SIG-M5 treated with dmso at 0.1 percent for 504 hours (cell line): ENCODE measurements at regions not wholly inside any gene's neighbourhood (a gene's known extent, or its start where the extent isn't known, plus 50 kb on each side); places are given as distances from the start of the nearest gene placed in this dataset.
"Not testable (repeated sequence)": the region's sequence is repeated elsewhere in the genome, so short reads cannot be mapped to it uniquely, and the experiment has no call there.

ENCODE experiments used
- DNase-seq: peaks from one replicate; lab custom pipeline; 2025; ENCODE audit not compliant: unreplicated experiment; lab: John Stamatoyannopoulos, UW

DNA sequence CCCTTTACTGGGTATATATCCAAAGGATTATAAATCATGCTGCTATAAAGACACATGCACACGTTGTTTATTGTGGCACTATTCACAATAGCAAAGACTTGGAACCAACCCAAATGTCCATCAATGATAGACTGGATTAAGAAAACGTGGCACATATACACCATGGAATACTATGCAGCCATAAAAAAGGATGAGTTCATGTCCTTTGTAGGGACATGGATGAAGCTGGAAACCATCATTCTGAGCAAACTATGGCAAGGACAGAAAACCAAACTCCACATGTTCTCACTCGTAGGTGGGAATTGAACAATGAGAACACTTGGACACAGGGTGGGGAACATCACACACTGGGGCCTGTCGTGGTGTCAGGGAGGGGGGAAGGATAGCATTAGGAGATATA lies 59.2 kb downstream of the CXorf49B start:
- not testable (repeated sequence) for DNase-seq

DNA sequence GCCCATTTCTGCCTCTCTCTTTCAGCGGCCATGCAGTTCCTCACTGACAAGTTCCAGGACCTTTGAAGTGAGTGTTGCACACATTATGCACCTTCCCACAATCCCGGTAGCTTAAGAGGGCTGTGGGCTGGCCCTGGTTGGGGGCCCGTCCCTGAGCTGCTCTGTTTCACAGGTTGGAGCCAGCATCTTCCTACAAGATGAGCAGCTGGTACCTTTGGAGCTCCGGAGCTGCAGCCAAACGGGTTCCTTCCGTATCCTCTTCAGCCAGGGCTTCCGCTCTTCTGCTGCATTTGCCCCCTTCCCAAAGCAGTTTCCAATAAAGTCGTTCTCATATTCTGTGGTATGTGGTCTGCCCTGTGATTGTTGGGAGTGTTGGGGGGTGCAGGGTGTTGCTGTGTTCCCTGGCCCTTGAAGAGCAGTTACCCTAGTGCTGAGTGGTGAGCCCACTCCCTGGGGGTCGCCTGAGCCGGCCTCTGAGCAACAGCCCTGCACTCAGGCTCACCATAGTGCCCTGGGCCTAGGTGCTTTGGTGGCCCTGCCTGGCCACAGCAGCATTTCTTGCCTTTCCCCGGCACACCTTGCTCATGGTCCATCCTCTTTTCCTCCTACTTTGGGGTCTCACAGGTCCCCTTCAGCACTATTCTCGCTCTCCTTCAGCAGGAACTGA lies 60.4 kb downstream of the CXorf49B start:
- no peak for DNase-seq

DNA sequence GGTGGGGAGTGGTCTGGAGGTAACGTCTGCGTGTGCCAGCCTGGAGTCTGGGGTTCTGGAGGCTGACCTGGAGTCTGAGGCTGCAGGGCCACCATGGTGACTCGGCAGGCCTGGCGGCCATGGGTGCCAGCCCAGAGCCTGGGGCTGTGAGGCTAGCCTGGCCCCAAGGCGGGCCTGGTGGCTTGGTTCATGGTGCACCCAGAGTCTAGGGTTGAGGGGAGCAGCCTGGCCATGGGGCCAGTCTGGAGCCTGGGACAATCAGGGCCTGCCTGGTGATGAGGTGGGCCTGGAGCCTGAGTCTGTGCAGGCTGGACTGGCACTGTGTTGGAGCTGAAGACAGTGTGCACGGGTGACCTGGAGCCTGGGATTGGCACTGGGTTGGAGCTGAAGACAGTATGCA lies 64.9 kb downstream of the CXorf49B start:
- no peak for DNase-seq

- DNase-seq = not testable (repeated sequence)
Observed at GRCh38 chrX:71838092-71838491, 72.6 kb upstream of the NHSL2 start.

DNA sequence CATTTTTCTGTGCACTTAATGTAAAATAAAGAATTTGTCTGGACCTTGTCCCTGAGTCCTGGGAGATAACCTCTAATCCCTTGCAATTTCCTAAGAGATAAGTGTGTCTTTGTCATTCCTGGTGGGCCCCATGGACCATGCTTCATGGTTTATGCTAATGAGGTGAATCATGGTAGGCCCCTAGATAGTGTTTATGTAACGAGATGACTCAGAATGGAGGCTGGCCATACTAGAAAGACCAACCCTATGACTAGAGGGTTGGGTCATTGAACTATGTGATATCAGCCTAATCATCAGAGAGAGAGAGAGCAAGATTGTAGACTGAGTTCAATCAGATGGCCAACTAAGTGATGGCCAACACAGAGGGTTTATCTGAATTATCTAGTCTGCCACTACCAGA lies 64.2 kb upstream of the NHSL2 start:
- no peak for DNase-seq

DNA sequence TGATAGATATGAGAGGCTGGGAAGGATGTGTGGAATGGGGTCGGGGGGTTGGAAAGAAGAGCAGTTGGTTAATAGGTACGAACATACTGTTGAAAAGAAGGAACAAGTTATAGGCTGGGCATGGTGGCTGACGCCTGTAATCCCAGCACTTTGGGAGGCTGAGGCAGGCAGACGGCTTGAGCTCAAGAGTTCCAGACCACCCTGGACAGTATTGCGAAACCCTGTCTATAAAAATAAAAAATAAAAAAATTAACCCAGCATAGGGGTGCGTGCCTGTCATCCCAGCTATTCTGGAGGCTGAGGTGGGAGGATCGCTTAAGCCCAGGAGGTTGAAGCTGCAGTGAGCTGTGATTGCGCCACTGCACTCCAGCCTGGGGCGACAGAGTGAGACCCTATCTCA lies 58.5 kb upstream of the NHSL2 start:
- DNase-seq = no peak

GRCh38 chrX:71859637-71860036 lies 51.0 kb upstream of the NHSL2 start:
- DNase-seq = peak; percentile 21
